Trophoblast cell (in vitro differentiated cells and primary cell): ENCODE measurements at regions not wholly inside any gene's neighbourhood (a gene's known extent, or its start where the extent isn't known, plus 50 kb on each side); places are given as distances from the start of the nearest gene placed in this dataset.
"Not testable (repeated sequence)": the region's sequence is repeated elsewhere in the genome, so short reads cannot be mapped to it uniquely, and the experiment has no call there.

ENCODE experiments used
- DNase-seq, 2 donors: peaks; one replicate each; pipeline ENCODE4 v3.0.0-alpha.2; 2016
- H2AFZ ChIP-seq: 2 replicates; pipeline ENCODE4 v1.6.1; 2013; ENCODE audit warnings: low read length, moderate library complexity, mild to moderate bottlenecking; ENCODE audit not compliant: insufficient read depth, poor library complexity
- H2AK5ac ChIP-seq: 2 replicates; pipeline ENCODE4 v1.6.1; 2013; ENCODE audit warnings: mild to moderate bottlenecking, low read length
- H2BK120ac ChIP-seq: 2 replicates; pipeline ENCODE4 v1.6.1; 2013; ENCODE audit warnings: low read length, mild to moderate bottlenecking, moderate library complexity; ENCODE audit not compliant: insufficient read depth, poor library complexity
- H2BK12ac ChIP-seq: 2 replicates; pipeline ENCODE4 v1.6.1; 2013; ENCODE audit warnings: mild to moderate bottlenecking, low read length, moderate library complexity
- H2BK5ac ChIP-seq: 2 replicates; pipeline ENCODE4 v1.6.1; 2013; ENCODE audit warnings: low read length, low read depth, moderate library complexity, mild to moderate bottlenecking; ENCODE audit not compliant: poor library complexity
- H3K14ac ChIP-seq: 2 replicates; pipeline ENCODE4 v1.6.1; 2013; ENCODE audit warnings: mild to moderate bottlenecking, low read length
- H3K18ac ChIP-seq: 2 replicates; pipeline ENCODE4 v1.6.1; 2013; ENCODE audit warnings: mild to moderate bottlenecking, low read length
- H3K23ac ChIP-seq: 2 replicates; pipeline ENCODE4 v1.6.1; 2013; ENCODE audit warnings: low read length
- H3K27ac ChIP-seq: 2 replicates; pipeline ENCODE4 v1.5.1; 2013; ENCODE audit warnings: low read depth, mild to moderate bottlenecking, inconsistent platforms, low read length, moderate library complexity
- H3K27me3 ChIP-seq: 2 replicates; pipeline ENCODE4 v1.6.1; 2013; ENCODE audit warnings: inconsistent platforms, mild to moderate bottlenecking, low read length, moderate library complexity; ENCODE audit not compliant: insufficient read depth
- H3K36me3 ChIP-seq, 2 experiments: 1 replicate in 1 of 2; 2 replicates in 1 of 2; pipeline ENCODE4 v1.6.1; 2013; ENCODE audit warnings: low read length in 2 of 2, mild to moderate bottlenecking in 2 of 2, moderate library complexity in 1 of 2; ENCODE audit not compliant: insufficient read depth in 2 of 2, control insufficient read depth in 1 of 2
- H3K4ac ChIP-seq: 2 replicates; pipeline ENCODE4 v1.6.1; 2013; ENCODE audit warnings: low read depth, mild to moderate bottlenecking, low read length, moderate library complexity
- H3K4me1 ChIP-seq, 2 experiments: 1 replicate in 1 of 2; 2 replicates in 1 of 2; pipeline ENCODE4 v1.6.1; 2013; ENCODE audit warnings: low read length in 2 of 2, mild to moderate bottlenecking in 2 of 2, moderate library complexity in 1 of 2; ENCODE audit not compliant: insufficient read depth in 2 of 2, control insufficient read depth in 1 of 2
- H3K4me2 ChIP-seq: 2 replicates; pipeline ENCODE4 v1.6.1; 2013; ENCODE audit warnings: inconsistent platforms, mild to moderate bottlenecking, low read length, moderate library complexity
- H3K4me3 ChIP-seq: 2 replicates; pipeline ENCODE4 v1.5.1; 2013; ENCODE audit warnings: mild to moderate bottlenecking, low read depth, low read length, inconsistent platforms
- H3K79me1 ChIP-seq: one replicate; pipeline ENCODE4 v1.6.1; 2013; ENCODE audit warnings: low read length
- H3K79me2 ChIP-seq: 2 replicates; pipeline ENCODE4 v1.6.1; 2013; ENCODE audit warnings: low read length, mild to moderate bottlenecking; ENCODE audit not compliant: control insufficient read depth, insufficient read depth, poor library complexity
- H3K9ac ChIP-seq: 2 replicates; pipeline ENCODE4 v1.6.1; 2013; ENCODE audit warnings: mild to moderate bottlenecking, low read length
- H3K9me3 ChIP-seq: 2 replicates; pipeline ENCODE4 v1.6.1; 2013; ENCODE audit warnings: low read depth, mild to moderate bottlenecking, control low read depth, inconsistent platforms, low read length; ENCODE audit not compliant: insufficient read depth
- H4K12ac ChIP-seq: 2 replicates; pipeline ENCODE4 v1.6.1; 2013; ENCODE audit warnings: low read depth, mild to moderate bottlenecking, low read length, moderate library complexity
- H4K8ac ChIP-seq: 2 replicates; pipeline ENCODE4 v1.6.1; 2013; ENCODE audit warnings: low read depth, mild to moderate bottlenecking, low read length, moderate library complexity
- H4K91ac ChIP-seq: one replicate; pipeline ENCODE4 v1.6.1; 2013; ENCODE audit warnings: low read depth, mild to moderate bottlenecking, low read length, moderate library complexity
- WGBS: extraction: QIAGEN DNeasy Blood & Tissue Kit; methylation state at CpG from one replicate; pipeline ENCODE4 v1.1.7; 2013; ENCODE audit warnings: missing lambda C conversion rate; ENCODE audit not compliant: insufficient read length, insufficient coverage; ENCODE audit errors: extremely low coverage; 5-methylcytosine and 5-hydroxymethylcytosine counted together

- WGBS: no CpG with 5 or more reads among the region's 6 CpGs
- not testable (repeated sequence) for H3K9ac ChIP-seq, H4K8ac ChIP-seq
These were observed 1187.5 kb downstream of the NXPH1 start for GRCh38 chr7:9620899-9621298.

GRCh38 chr7:9621306-9621902 lies 1188.0 kb downstream of the NXPH1 start:
- not testable (repeated sequence) for H3K36me3 ChIP-seq, H3K9me3 ChIP-seq, H3K14ac ChIP-seq, H3K23ac ChIP-seq, H2AK5ac ChIP-seq, H3K4ac ChIP-seq, H3K4me1 ChIP-seq, H2BK12ac ChIP-seq, H3K18ac ChIP-seq, H3K4me3 ChIP-seq, H4K12ac ChIP-seq, H3K79me1 ChIP-seq, H3K4me2 ChIP-seq, H3K27ac ChIP-seq, DNase-seq, H2BK120ac ChIP-seq, H2AFZ ChIP-seq, H3K79me2 ChIP-seq, H4K8ac ChIP-seq, H3K27me3 ChIP-seq, H4K91ac ChIP-seq, H3K9ac ChIP-seq, H2BK5ac ChIP-seq
- WGBS: no CpG with 5 or more reads among the region's 44 CpGs

More at GRCh38 chr7:9620899-9621298, 1187.5 kb downstream of the NXPH1 start:
- H2AK5ac ChIP-seq, DNase-seq, H3K4ac ChIP-seq, H3K4me1 ChIP-seq, H2BK120ac ChIP-seq, H3K27ac ChIP-seq, H3K79me1 ChIP-seq, H2AFZ ChIP-seq, H3K79me2 ChIP-seq, H3K9me3 ChIP-seq, H3K36me3 ChIP-seq, H3K18ac ChIP-seq, H3K14ac ChIP-seq, H4K12ac ChIP-seq, H3K4me3 ChIP-seq, H2BK12ac ChIP-seq, H3K27me3 ChIP-seq, H2BK5ac ChIP-seq, H3K23ac ChIP-seq, H3K4me2 ChIP-seq, H4K91ac ChIP-seq: not testable (repeated sequence)

- no peak overlapping the region for H3K18ac ChIP-seq
- H4K91ac ChIP-seq: no peak overlapping the region
- no peaks in the 10 kb centered on the region for H3K79me2 ChIP-seq
- no peak overlapping the region for H3K4ac ChIP-seq
- H3K4me1 ChIP-seq: no peaks in the 10 kb centered on the region
- no peak overlapping the region for H2BK5ac ChIP-seq
- no peaks in the 10 kb centered on the region for H3K79me1 ChIP-seq
- no peak overlapping the region for H4K8ac ChIP-seq
- DNase-seq: no peak
- no peaks in the 10 kb centered on the region for H3K36me3 ChIP-seq
- H3K23ac ChIP-seq: no peak overlapping the region
- H2BK120ac ChIP-seq: no peak overlapping the region
- H2AK5ac ChIP-seq: no peak overlapping the region
- no CpG with 5 or more reads among the region's 9 CpGs for WGBS
- H2AFZ ChIP-seq: no peak overlapping the region
- no peak overlapping the region for H3K27ac ChIP-seq
- no peaks in the 10 kb centered on the region for H3K27me3 ChIP-seq
- no peak overlapping the region for H3K14ac ChIP-seq
- H3K9me3 ChIP-seq: no peaks in the 10 kb centered on the region
- H4K12ac ChIP-seq: no peak overlapping the region
- no peak overlapping the region for H2BK12ac ChIP-seq
- no peak overlapping the region for H3K4me2 ChIP-seq
- no peak overlapping the region for H3K9ac ChIP-seq
- no peak overlapping the region for H3K4me3 ChIP-seq
These were observed 1188.5 kb downstream of the NXPH1 start for GRCh38 chr7:9621927-9622326.

GRCh38 chr7:9625953-9626352 lies 1192.5 kb downstream of the NXPH1 start:
- Histone ChIP-seq H4K12ac (no peak overlapping the region), H4K8ac (no peak overlapping the region), H2AK5ac (no peak overlapping the region), H2BK120ac (no peak overlapping the region), H3K79me1 (no peaks in the 10 kb centered on the region), H3K4me2 (no peak overlapping the region), H3K9me3 (no peaks in the 10 kb centered on the region), H3K79me2 (no peaks in the 10 kb centered on the region), H3K4me3 (no peak overlapping the region), H3K4me1 (no peaks in the 10 kb centered on the region), H3K36me3 (no peaks in the 10 kb centered on the region), H4K91ac (no peak overlapping the region), H3K9ac (no peak overlapping the region), H2BK12ac (no peak overlapping the region), H3K18ac (no peak overlapping the region), H3K4ac (no peak overlapping the region), H3K27ac (no peak overlapping the region), H2AFZ (no peak overlapping the region), H3K23ac (no peak overlapping the region), H3K14ac (no peak overlapping the region), H2BK5ac (no peak overlapping the region), H3K27me3 (no peaks in the 10 kb centered on the region)
- DNase-seq: no peak
- no CpG with 5 or more reads among the region's 3 CpGs for WGBS
